WTC11 (cell line): ENCODE measurements at regions not wholly inside any gene's neighbourhood (a gene's known extent, or its start where the extent isn't known, plus 50 kb on each side); places are given as distances from the start of the nearest gene placed in this dataset.
A peak's percentile ranks its signal among the peaks of the same experiment; 100 is the strongest.

Source experiments
- ATAC-seq: fragments of 200-7000 bp; cut with Tn5 transposase; 2 replicates; pipeline ENCODE4 v1.10.0; 2021; ENCODE audit warnings: mild to moderate bottlenecking, moderate library complexity
- CTCF ChIA-PET: fragments of 300-600 bp; sonication (Branson Sonifier 250); formaldehyde crosslinking; loops from one replicate; lab custom pipeline; 2021; ENCODE audit warnings: antibody characterized with exemption; lab: Charles Lee
- POLR2A ChIA-PET: fragments of 350-600 bp; sonication (Branson Sonifier 250); formaldehyde crosslinking; loops from one replicate; lab custom pipeline; 2021; ENCODE audit warnings: antibody characterized with exemption; lab: Charles Lee
- DNase-seq: peaks from one replicate; pipeline ENCODE4 v3.0.0; 2021; ENCODE audit warnings: low spot score
- H3K27ac Mint-ChIP-seq: 2 replicates; pipeline ENCODE4 v1.8.0; 2021; ENCODE audit warnings: mixed read lengths
- H3K27me3 Mint-ChIP-seq: 2 replicates; pipeline ENCODE4 v1.8.0; 2021; ENCODE audit warnings: low read depth, mild to moderate bottlenecking, moderate library complexity, mixed read lengths
- H3K36me3 Mint-ChIP-seq: 2 replicates; pipeline ENCODE4 v1.8.0; 2021; ENCODE audit warnings: mixed read lengths
- H3K4me1 Mint-ChIP-seq: 2 replicates; pipeline ENCODE4 v1.8.0; 2022; ENCODE audit warnings: mixed read lengths
- H3K4me3 Mint-ChIP-seq: 2 replicates; pipeline ENCODE4 v1.8.0; 2021; ENCODE audit warnings: mild to moderate bottlenecking, moderate library complexity, mixed read lengths
- H3K9me3 Mint-ChIP-seq: 2 replicates; pipeline ENCODE4 v1.8.0; 2021; ENCODE audit warnings: mixed read lengths
- ATF1 ChIP-seq: sonication (generic); formaldehyde crosslinking; IDR thresholded peaks from 2 replicates; pipeline ENCODE4 v1.8.1; 2023; ENCODE audit warnings: mild to moderate bottlenecking, moderate library complexity, missing genetic modification reagents
- CREB1 ChIP-seq: sonication (generic); formaldehyde crosslinking; IDR thresholded peaks from 2 replicates; pipeline ENCODE4 v1.8.0; 2023; ENCODE audit warnings: mild to moderate bottlenecking, missing genetic modification reagents
- E2F1 ChIP-seq: sonication (generic); formaldehyde crosslinking; IDR thresholded peaks from 2 replicates; pipeline ENCODE4 v1.8.0; 2022; ENCODE audit warnings: mild to moderate bottlenecking, missing genetic modification reagents
- ELF4 ChIP-seq: sonication (generic); formaldehyde crosslinking; IDR thresholded peaks from 2 replicates; pipeline ENCODE4 v1.8.1; 2022; ENCODE audit warnings: low read depth, mild to moderate bottlenecking, moderate library complexity, missing genetic modification reagents
- FOXP1 ChIP-seq: sonication (generic); formaldehyde crosslinking; IDR thresholded peaks from 2 replicates; pipeline ENCODE4 v1.8.0; 2022; ENCODE audit warnings: missing genetic modification reagents, mild to moderate bottlenecking, moderate library complexity, borderline replicate concordance
- GTF2I ChIP-seq: fragments of 250-450 bp; sonication (Bioruptor Pico); conservative IDR thresholded peaks from 2 replicates; pipeline ENCODE4 v1.4.0; 2021; ENCODE audit warnings: mild to moderate bottlenecking
- NFATC4 ChIP-seq: fragments of 250-450 bp; sonication (Bioruptor Pico); IDR thresholded peaks from 2 replicates; pipeline ENCODE4 v1.9.0; 2021; ENCODE audit warnings: mild to moderate bottlenecking
- OVOL2 ChIP-seq: fragments of 250-450 bp; sonication (Bioruptor Pico); IDR thresholded peaks from 2 replicates; pipeline ENCODE4 v1.9.0; 2021; ENCODE audit warnings: mild to moderate bottlenecking, borderline replicate concordance
- PRDM15 ChIP-seq: sonication (generic); formaldehyde crosslinking; IDR thresholded peaks from 2 replicates; pipeline ENCODE4 v1.8.0; 2022; ENCODE audit warnings: missing genetic modification reagents
- PREB ChIP-seq: sonication (generic); formaldehyde crosslinking; IDR thresholded peaks from 2 replicates; pipeline ENCODE4 v1.8.1; 2022; ENCODE audit warnings: mild to moderate bottlenecking, missing genetic modification reagents, moderate library complexity, borderline replicate concordance
- SMAD3 ChIP-seq: sonication (generic); formaldehyde crosslinking; IDR thresholded peaks from 2 replicates; pipeline ENCODE4 v1.8.0; 2022; ENCODE audit warnings: missing genetic modification reagents, mild to moderate bottlenecking, borderline replicate concordance
- SP1 ChIP-seq: sonication (generic); formaldehyde crosslinking; conservative IDR thresholded peaks from 2 replicates; pipeline ENCODE4 v1.8.1; 2022; ENCODE audit warnings: missing genetic modification reagents
- TCF7 ChIP-seq: sonication (generic); formaldehyde crosslinking; IDR thresholded peaks from 2 replicates; pipeline ENCODE4 v1.8.0; 2022; ENCODE audit warnings: mild to moderate bottlenecking, low read depth, missing genetic modification reagents, moderate library complexity
- TEAD1 ChIP-seq: sonication (generic); formaldehyde crosslinking; IDR thresholded peaks from 2 replicates; pipeline ENCODE4 v1.8.0; 2022; ENCODE audit warnings: mild to moderate bottlenecking, missing genetic modification reagents
- ZBTB43 ChIP-seq: sonication (generic); formaldehyde crosslinking; IDR thresholded peaks from 2 replicates; pipeline ENCODE4 v1.8.1; 2023; ENCODE audit warnings: mild to moderate bottlenecking, missing genetic modification reagents
- ZMAT4 ChIP-seq: fragments of 250-450 bp; sonication (Bioruptor Pico); IDR thresholded peaks from 2 replicates; pipeline ENCODE4 v1.9.0; 2021; ENCODE audit warnings: mild to moderate bottlenecking
- ZNF138 ChIP-seq: sonication (generic); formaldehyde crosslinking; conservative IDR thresholded peaks from 2 replicates; pipeline ENCODE4 v1.8.1; 2022; ENCODE audit warnings: mild to moderate bottlenecking, moderate library complexity, missing genetic modification reagents
- ZNF219 ChIP-seq: sonication (generic); formaldehyde crosslinking; IDR thresholded peaks from 2 replicates; pipeline ENCODE4 v1.8.0; 2023; ENCODE audit warnings: missing genetic modification reagents, mild to moderate bottlenecking, borderline replicate concordance
- ZNF232 ChIP-seq: sonication (generic); formaldehyde crosslinking; IDR thresholded peaks from 2 replicates; pipeline ENCODE4 v1.8.0; 2022; ENCODE audit warnings: mild to moderate bottlenecking, missing genetic modification reagents
- ZNF423 ChIP-seq: fragments of 250-450 bp; sonication (Bioruptor Pico); IDR thresholded peaks from 2 replicates; pipeline ENCODE4 v2.1.2; 2022; ENCODE audit warnings: mild to moderate bottlenecking, moderate library complexity
- TF ChIP-seq, protein P1 (sequence below): fragments of 250-450 bp; sonication (Bioruptor Pico); IDR thresholded peaks from 2 replicates; pipeline ENCODE4 v1.9.0; 2021; ENCODE audit warnings: moderate library complexity, mild to moderate bottlenecking, inconsistent platforms, borderline replicate concordance
- TF ChIP-seq, protein P2 (sequence below): fragments of 250-450 bp; sonication (Bioruptor Pico); conservative IDR thresholded peaks from 2 replicates; pipeline ENCODE4 v1.9.0; 2021; ENCODE audit warnings: mild to moderate bottlenecking
- TF ChIP-seq, protein P3 (sequence below): fragments of 200-600 bp; IDR thresholded peaks from 2 replicates; pipeline ENCODE4 v1.8.0; 2022; ENCODE audit warnings: antibody characterized with exemption
- TF ChIP-seq, protein P4 (sequence below): sonication (generic); formaldehyde crosslinking; IDR thresholded peaks from 2 replicates; pipeline ENCODE4 v1.8.0; 2022; ENCODE audit warnings: mild to moderate bottlenecking, missing genetic modification reagents

DNA sequence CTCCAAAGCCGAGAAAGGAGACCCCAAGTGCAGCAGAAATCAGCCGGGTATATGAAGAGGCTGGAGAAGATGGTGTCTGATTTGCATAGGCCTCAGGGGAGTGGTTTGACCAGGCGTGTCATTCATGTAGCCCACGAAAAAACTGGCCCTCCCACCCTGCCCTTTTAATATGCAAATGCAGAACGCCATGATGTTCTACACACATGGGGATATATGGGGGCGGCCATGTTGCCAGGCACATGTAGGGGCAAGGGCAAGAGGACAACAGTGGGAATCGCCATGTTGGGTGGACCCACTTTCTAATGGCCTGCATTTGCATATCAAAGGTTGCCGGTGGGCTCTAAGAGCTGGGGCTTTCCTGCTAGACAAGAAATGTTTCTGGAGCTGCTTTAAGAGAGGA, 86.4 kb downstream of the ISX start (continued):
- no peak for TF ChIP-seq ZMAT4 (CRISPR knock-in tag)
- TF ChIP-seq ELF4: no peak
- TF ChIP-seq SP1 (CRISPR knock-in tag): no peak
- no peak for TF ChIP-seq FOXP1 (CRISPR knock-in tag)
- TF ChIP-seq ZNF138 (CRISPR knock-in tag): no peak
- TF ChIP-seq ATF1: no peak
- TF ChIP-seq OVOL2 (CRISPR knock-in tag): no peak
- no peak for TF ChIP-seq E2F1
- TF ChIP-seq, protein P1, sequence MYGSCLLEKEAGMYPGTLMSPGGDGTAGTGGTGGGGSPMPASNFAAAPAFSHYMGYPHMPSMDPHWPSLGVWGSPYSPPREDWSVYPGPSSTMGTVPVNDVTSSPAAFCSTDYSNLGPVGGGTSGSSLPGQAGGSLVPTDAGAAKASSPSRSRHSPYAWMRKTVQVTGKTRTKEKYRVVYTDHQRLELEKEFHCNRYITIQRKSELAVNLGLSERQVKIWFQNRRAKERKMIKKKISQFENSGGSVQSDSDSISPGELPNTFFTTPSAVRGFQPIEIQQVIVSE (CRISPR knock-in tag): no peak
- no peak for TF ChIP-seq ZNF219 (CRISPR knock-in tag)
- TF ChIP-seq, all 79 proteins: peak for 0

DNA sequence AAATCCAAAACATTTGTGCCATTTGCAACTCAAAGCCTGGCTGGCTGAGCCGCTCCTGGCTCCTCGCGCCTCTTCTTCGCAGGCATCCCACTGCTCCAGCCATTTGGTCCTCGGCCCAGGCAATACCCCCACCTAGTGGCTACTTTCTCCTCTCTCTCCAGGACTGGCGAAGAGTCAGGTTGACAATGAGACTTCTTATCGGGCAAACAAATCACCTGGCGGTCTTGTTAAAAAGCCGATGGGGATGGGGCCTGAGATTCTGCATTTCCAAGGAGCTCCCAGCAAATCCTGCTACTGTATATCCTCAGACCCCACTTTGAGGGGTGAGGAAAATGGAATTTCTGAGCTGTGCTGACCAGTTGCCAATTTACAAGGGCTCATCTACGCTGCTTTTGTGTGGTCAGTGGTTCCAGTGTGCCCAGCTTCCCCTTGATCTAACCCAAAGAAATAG, 89.0 kb downstream of the ISX start:
- POLR2A ChIA-PET: interaction anchor here (0.5 kb wide), 1 partner anchor 116 kb away, joined by 4 read pairs; no protein-coding TSS in a partner anchor
- ATAC-seq: peak; percentile 87
- peak; percentile 86 for DNase-seq
- CTCF ChIA-PET: interaction anchor here (0.7 to 3.4 kb wide), 15 partner anchors 10 to 753 kb away, joined by 3 to 71 read pairs (median 3); no protein-coding TSS in a partner anchor
- peaks cover 23% of the 10 kb centered on the region for H3K27me3 Mint-ChIP-seq
- H3K9me3 Mint-ChIP-seq: peaks cover 16% of the 10 kb centered on the region
- peaks cover 35% of the 10 kb centered on the region for H3K4me1 Mint-ChIP-seq
- no peak overlapping the region for H3K27ac Mint-ChIP-seq
- H3K4me3 Mint-ChIP-seq: peak overlapping the region; percentile 8; the same call in 1 of the 2 replicates
- peaks cover 4% of the 10 kb centered on the region; the same call in 1 of the 2 replicates for H3K36me3 Mint-ChIP-seq
- TF ChIP-seq, protein P2, sequence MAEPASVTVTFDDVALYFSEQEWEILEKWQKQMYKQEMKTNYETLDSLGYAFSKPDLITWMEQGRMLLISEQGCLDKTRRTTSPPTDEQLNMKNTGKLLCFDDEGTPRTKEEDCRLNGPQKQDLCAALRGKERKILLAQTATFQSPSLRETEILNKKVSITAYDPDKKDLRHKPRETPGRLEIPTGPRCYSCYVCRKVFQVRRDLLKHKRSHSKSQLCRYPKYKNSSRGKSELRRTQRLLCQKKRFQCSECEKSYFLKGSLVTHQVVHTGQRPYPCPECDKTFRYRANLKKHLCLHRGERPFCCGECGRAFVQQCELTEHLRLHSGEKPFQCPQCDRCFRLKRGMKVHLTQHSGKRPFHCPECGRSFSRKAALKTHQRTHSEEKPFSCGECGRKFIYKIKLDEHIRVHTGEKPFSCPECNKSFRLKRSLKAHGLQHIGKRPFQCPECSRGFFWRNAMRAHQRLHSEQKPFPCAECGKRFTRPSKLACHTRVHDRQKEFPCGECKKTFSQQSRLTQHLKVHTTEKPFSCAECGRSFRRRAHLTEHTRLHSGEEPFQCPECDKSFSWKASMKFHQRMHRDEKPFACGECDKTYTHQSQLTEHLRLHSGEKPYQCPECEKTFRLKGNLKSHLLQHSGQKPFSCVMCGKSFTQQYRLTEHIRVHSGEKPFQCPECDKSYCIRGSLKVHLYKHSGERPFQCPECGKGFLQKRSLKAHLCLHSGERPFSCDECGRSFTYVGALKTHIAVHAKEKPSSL (CRISPR knock-in tag): no peak
- TF ChIP-seq, protein P3, sequence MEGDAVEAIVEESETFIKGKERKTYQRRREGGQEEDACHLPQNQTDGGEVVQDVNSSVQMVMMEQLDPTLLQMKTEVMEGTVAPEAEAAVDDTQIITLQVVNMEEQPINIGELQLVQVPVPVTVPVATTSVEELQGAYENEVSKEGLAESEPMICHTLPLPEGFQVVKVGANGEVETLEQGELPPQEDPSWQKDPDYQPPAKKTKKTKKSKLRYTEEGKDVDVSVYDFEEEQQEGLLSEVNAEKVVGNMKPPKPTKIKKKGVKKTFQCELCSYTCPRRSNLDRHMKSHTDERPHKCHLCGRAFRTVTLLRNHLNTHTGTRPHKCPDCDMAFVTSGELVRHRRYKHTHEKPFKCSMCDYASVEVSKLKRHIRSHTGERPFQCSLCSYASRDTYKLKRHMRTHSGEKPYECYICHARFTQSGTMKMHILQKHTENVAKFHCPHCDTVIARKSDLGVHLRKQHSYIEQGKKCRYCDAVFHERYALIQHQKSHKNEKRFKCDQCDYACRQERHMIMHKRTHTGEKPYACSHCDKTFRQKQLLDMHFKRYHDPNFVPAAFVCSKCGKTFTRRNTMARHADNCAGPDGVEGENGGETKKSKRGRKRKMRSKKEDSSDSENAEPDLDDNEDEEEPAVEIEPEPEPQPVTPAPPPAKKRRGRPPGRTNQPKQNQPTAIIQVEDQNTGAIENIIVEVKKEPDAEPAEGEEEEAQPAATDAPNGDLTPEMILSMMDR: peak; percentile 48
- no peak for TF ChIP-seq ZBTB43 (CRISPR knock-in tag)
- TF ChIP-seq PRDM15 (CRISPR knock-in tag): peak; percentile 73
- no peak for TF ChIP-seq GTF2I (CRISPR knock-in tag)
- TF ChIP-seq PREB: no peak
- no peak for TF ChIP-seq SMAD3 (CRISPR knock-in tag)
- no peak for TF ChIP-seq TCF7
- no peak for TF ChIP-seq CREB1 (CRISPR knock-in tag)
- TF ChIP-seq TEAD1 (CRISPR knock-in tag): 0 out of 2 replicates have a peak, but pooled peaks have one; percentile 45
- no peak for TF ChIP-seq ZNF232 (CRISPR knock-in tag)
- 0 out of 2 replicates have a peak, but pooled peaks have one; percentile 52 for TF ChIP-seq ZNF423
- TF ChIP-seq NFATC4 (CRISPR knock-in tag): no peak
- TF ChIP-seq, protein P4, sequence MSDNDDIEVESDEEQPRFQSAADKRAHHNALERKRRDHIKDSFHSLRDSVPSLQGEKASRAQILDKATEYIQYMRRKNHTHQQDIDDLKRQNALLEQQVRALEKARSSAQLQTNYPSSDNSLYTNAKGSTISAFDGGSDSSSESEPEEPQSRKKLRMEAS (CRISPR knock-in tag): peak; percentile 82
